ENCODE measurements at regions not wholly inside any gene's neighbourhood (a gene's known extent, or its start where the extent isn't known, plus 50 kb on each side); places are given as distances from the start of the nearest gene placed in this dataset.

- intact Hi-C loops (cut with micrococcal nuclease; ENCODE audit: unreplicated experiment), result loop anchor here (10.0 kb wide), 1 partner anchor 250 kb away; no protein-coding TSS in a partner anchor
- TF ChIP-seq CTCF (conservative IDR thresholded peaks at IDR 0.05; ENCODE audit: low read length) (no peak), EZH2phosphoT487 (IDR thresholded peaks at IDR 0.05; ENCODE audit: borderline replicate concordance, low read depth, low read length) (no peak)
- CTCF ChIA-PET (ENCODE audit: unreplicated experiment), result interaction anchor here (0.5 kb wide), 1 partner anchor 1389 kb away, joined by 3 read pairs; no protein-coding TSS in a partner anchor
- no peak for DNase-seq (ENCODE audit: low spot score)
- H3K9me2 ChIP-seq (ENCODE audit: insufficient read depth, low read length), result no peaks in the 10 kb centered on the region
- H2AFZ ChIP-seq (ENCODE audit: low read length), result no peak overlapping the region
- H3K36me3 ChIP-seq (ENCODE audit: insufficient read depth, low read length), result no peaks in the 10 kb centered on the region; the same call in 1 of the 2 replicates
- H3K27ac ChIP-seq (ENCODE audit: low read depth, low read length, poor library complexity, severe bottlenecking), result no peak overlapping the region
- 0 out of 2 replicates have a peak, but pooled peaks cover 7% of the 10 kb centered on the region for H3K9me3 ChIP-seq (ENCODE audit: low read length)
- BruUV-seq (replicated peaks), result no TSS peak
- no peaks in the 10 kb centered on the region for H4K20me1 ChIP-seq (ENCODE audit: insufficient read depth, low read length)
- no peaks in the 10 kb centered on the region for H3K79me2 ChIP-seq (ENCODE audit: insufficient read depth, low read depth, low read length)
- H3K4me3 ChIP-seq (ENCODE audit: low read depth, low read length, poor library complexity, severe bottlenecking), result no peak overlapping the region
- no peaks in the 10 kb centered on the region for H3K4me1 ChIP-seq (ENCODE audit: insufficient read depth, low read length, poor library complexity, severe bottlenecking)
- H3K4me2 ChIP-seq (ENCODE audit: low read length), result no peak overlapping the region
- POLR2A ChIA-PET, result no interaction called here
Measured at GRCh38 chr6:14464716-14465115, 347.1 kb downstream of the CD83 start.

GRCh38 chr6:14466278-14466677 lies 348.7 kb downstream of the CD83 start:
- TF ChIP-seq CTCF (conservative IDR thresholded peaks at IDR 0.05; ENCODE audit: low read length) (no peak), EZH2phosphoT487 (IDR thresholded peaks at IDR 0.05; ENCODE audit: borderline replicate concordance, low read depth, low read length) (no peak)
- H3K79me2 ChIP-seq (ENCODE audit: insufficient read depth, low read depth, low read length), result no peaks in the 10 kb centered on the region
- DNase-seq (ENCODE audit: low spot score), result no peak
- POLR2A ChIA-PET, result no interaction called here
- intact Hi-C loops (cut with micrococcal nuclease; ENCODE audit: unreplicated experiment), result loop anchor here (10.0 kb wide), 1 partner anchor 251 kb away; no protein-coding TSS in a partner anchor
- no peaks in the 10 kb centered on the region; the same call in 1 of the 2 replicates for H3K36me3 ChIP-seq (ENCODE audit: insufficient read depth, low read length)
- H3K4me3 ChIP-seq (ENCODE audit: low read depth, low read length, poor library complexity, severe bottlenecking), result no peak overlapping the region
- no peaks in the 10 kb centered on the region for H3K9me2 ChIP-seq (ENCODE audit: insufficient read depth, low read length)
- H3K27ac ChIP-seq (ENCODE audit: low read depth, low read length, poor library complexity, severe bottlenecking), result no peak overlapping the region
- no peak overlapping the region for H3K4me2 ChIP-seq (ENCODE audit: low read length)
- CTCF ChIA-PET (ENCODE audit: unreplicated experiment), result no interaction called here
- H3K9me3 ChIP-seq (ENCODE audit: low read length), result peaks cover 11% of the 10 kb centered on the region; the same call in 1 of the 2 replicates
- no peak overlapping the region for H2AFZ ChIP-seq (ENCODE audit: low read length)
- no TSS peak for BruUV-seq (replicated peaks)
- H4K20me1 ChIP-seq (ENCODE audit: insufficient read depth, low read length), result no peaks in the 10 kb centered on the region
- H3K4me1 ChIP-seq (ENCODE audit: insufficient read depth, low read length, poor library complexity, severe bottlenecking), result no peaks in the 10 kb centered on the region

- H3K9me2 ChIP-seq (ENCODE audit: insufficient read depth, low read length), result no peaks in the 10 kb centered on the region
- ChIA-PET CTCF (ENCODE audit: unreplicated experiment) (no interaction called here), POLR2A (interaction anchor here (0.6 kb wide), 1 partner anchor 292 kb away, joined by 4 read pairs; no protein-coding TSS in a partner anchor)
- no peaks in the 10 kb centered on the region for H3K79me2 ChIP-seq (ENCODE audit: insufficient read depth, low read depth, low read length)
- no TSS peak for BruUV-seq (replicated peaks)
- H3K27ac ChIP-seq (ENCODE audit: low read depth, low read length, poor library complexity, severe bottlenecking), result no peak overlapping the region
- no peak overlapping the region for H3K4me2 ChIP-seq (ENCODE audit: low read length)
- no peaks in the 10 kb centered on the region for H3K4me1 ChIP-seq (ENCODE audit: insufficient read depth, low read length, poor library complexity, severe bottlenecking)
- intact Hi-C loops (cut with micrococcal nuclease; ENCODE audit: unreplicated experiment), result loop anchor here (10.0 kb wide), 1 partner anchor 253 kb away; no protein-coding TSS in a partner anchor
- no peak overlapping the region for H3K4me3 ChIP-seq (ENCODE audit: low read depth, low read length, poor library complexity, severe bottlenecking)
- TF ChIP-seq CTCF (conservative IDR thresholded peaks at IDR 0.05; ENCODE audit: low read length) (no peak), EZH2phosphoT487 (IDR thresholded peaks at IDR 0.05; ENCODE audit: borderline replicate concordance, low read depth, low read length) (no peak)
- no peak for DNase-seq (ENCODE audit: low spot score)
- no peaks in the 10 kb centered on the region; the same call in 1 of the 2 replicates for H3K36me3 ChIP-seq (ENCODE audit: insufficient read depth, low read length)
- H4K20me1 ChIP-seq (ENCODE audit: insufficient read depth, low read length), result no peaks in the 10 kb centered on the region
- no peak overlapping the region for H2AFZ ChIP-seq (ENCODE audit: low read length)
- peaks cover 17% of the 10 kb centered on the region for H3K9me3 ChIP-seq (ENCODE audit: low read length)
Measured at GRCh38 chr6:14467591-14467990, 350.0 kb downstream of the CD83 start.
